NCI-H510A (cell line): ENCODE measurements at regions not wholly inside any gene's neighbourhood (a gene's known extent, or its start where the extent isn't known, plus 50 kb on each side); places are given as distances from the start of the nearest gene placed in this dataset.
A peak's percentile ranks its signal among the peaks of the same experiment; 100 is the strongest.

ENCODE experiments used
- DNase-seq: peaks from one replicate; lab custom pipeline; 2025; lab: John Stamatoyannopoulos, UW

GRCh38 chr6:134708079-134708478, 241.8 kb downstream of the ALDH8A1 start:
- DNase-seq = no peak

GRCh38 chr6:134707342-134708031, 242.4 kb downstream of the ALDH8A1 start:
- peak; percentile 1 for DNase-seq

- no peak for DNase-seq
Observed at GRCh38 chr6:134706806-134707205, 243.1 kb downstream of the ALDH8A1 start.

GRCh38 chr6:134706153-134706552, 243.7 kb downstream of the ALDH8A1 start:
- no peak for DNase-seq

DNA sequence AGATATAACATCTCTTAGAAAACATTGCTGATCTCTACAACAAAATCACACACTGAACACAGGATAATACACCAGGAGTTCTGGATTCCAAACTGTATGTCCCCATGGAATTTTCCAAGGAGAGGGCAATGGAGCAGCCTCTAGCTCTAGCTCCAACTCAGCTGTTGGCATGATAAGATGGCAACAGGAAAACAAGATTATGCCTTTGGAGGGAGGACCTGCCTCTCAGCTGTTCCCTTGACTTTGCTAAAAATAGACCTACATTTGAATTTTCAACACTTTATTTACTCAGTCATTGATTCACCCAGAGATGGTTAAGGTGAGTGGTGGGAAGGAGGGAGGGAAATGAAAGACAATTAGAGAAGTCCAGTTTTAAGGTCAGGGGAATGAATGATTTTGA, 246.7 kb downstream of the ALDH8A1 start:
- DNase-seq = no peak

DNA sequence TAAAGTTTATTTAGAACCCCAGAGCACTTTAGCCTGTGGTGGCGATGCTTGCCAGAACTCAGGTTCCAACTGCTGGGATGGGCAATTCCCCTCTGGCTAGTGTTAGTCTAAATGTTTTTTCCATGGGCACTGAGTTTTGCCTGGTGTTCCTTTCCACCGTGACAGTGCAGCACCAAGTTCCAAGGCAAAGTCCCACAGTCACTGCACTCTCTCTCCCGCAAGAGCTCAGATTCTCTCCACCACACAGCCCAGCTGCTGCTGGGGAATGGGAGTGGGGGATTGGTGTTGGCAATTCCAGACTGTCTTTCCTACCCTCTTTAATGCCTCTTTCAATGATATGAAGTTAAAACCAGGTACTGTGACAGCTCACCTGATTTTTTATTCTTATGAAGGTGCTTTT, 247.6 kb downstream of the ALDH8A1 start:
- no peak for DNase-seq

DNA sequence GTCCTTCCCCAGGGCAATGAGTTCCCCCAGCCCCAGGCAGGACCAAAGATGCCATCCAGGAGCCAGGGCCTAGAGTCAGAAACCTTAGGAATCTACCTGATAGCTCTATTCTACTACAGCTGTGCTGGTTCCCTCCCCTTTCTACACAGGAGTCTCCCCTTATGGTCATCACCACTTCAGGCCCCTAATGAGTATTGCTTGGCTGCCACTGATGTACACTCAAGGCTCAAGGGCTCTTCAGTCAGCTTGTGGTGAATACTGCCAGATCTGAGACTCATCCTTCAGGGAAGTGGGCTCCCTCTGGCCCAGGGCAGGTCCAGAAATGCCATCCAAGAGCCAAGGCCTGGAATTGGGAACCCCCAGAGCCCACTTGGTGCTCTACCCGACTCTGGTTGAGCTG, 248.6 kb downstream of the ALDH8A1 start:
- peak; percentile 31 for DNase-seq

- no peak for DNase-seq
Observed at GRCh38 chr6:134698228-134698627, 251.7 kb downstream of the ALDH8A1 start.

DNA sequence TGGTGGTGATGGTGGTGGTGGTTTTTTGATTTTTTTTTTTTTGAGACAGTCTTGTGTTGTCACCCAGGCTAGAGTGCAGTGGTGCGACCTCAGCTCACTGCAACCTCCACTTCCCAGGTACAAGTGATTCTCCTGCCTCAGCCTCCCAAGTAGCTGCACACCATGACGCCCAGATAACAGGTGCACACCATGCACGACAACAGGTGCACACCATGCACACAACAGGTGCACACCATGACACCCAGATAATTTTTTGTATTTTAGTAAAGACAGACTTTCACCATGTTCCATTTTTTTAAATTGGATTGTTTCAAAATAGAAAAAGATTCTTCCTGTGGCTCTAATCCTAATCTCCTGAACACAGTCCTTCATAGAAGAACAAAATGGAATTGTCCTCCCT, 257.9 kb downstream of the ALDH8A1 start:
- no peak for DNase-seq

GRCh38 chr6:134691180-134691579, 258.7 kb downstream of the ALDH8A1 start:
- no peak for DNase-seq

- DNase-seq = no peak
Observed at GRCh38 chr6:134690048-134690447, 259.9 kb downstream of the ALDH8A1 start.

DNA sequence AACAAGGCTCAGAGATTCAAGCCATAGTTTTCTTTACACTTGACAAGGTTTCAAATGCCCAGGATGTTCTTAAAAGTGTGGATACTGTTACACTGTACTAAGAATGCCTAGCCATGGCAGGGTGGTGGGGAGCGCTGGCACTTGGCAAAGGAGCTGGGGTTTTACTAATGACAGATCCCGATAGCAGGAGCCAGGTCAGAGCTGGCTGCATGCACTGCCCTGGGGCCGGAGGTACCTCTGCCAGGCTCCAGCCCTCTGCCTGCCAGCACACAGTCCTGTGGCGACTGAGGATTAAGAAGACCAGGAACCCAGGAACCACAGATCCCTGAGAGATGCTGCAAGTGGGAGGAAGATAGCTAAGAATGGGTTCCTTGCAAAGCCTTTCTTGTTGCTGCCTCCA, 260.3 kb downstream of the ALDH8A1 start:
- DNase-seq = no peak

DNA sequence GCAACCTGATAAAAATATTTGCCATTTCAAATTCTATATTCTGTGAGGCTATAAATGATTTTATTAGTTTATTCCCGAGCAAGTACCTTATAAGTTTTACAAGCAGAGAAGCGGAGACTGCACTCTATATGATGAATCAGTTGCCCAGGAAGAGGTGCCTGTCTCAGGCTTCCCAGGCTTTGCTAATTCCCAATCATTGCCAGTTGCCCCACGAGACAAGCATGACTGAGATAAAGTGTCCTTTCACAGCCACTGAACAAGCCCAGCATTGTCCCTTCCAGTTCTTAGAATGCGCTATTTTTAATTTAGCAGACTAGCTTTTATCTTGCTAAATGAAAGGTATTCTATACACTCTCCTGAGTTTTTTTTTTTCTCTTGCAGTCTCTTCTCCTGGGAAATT, 260.7 kb downstream of the ALDH8A1 start:
- DNase-seq = no peak

DNA sequence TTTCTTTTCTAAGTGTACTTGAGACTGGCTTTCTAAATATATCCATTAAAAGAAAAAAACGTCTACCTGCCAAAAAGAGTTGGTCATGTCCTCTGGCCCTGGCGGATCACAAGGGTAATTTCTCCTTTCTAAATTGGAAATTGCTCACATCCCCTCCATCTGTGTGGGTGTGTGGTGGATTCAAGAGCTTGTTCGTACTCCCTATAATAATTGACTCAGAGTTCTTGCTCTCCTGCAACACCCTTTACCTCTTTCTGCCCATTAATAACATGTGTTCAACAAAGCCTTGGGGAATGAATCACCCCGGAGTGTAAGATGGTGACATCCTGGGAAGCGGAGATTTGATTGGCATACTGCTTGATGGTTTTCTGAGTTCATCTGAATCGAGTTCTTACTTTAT, 263.8 kb downstream of the ALDH8A1 start:
- no peak for DNase-seq

- no peak for DNase-seq
Observed at GRCh38 chr6:134684423-134684795, 265.5 kb downstream of the ALDH8A1 start.

GRCh38 chr6:134683783-134684422, 266.0 kb downstream of the ALDH8A1 start:
- DNase-seq = no peak

DNA sequence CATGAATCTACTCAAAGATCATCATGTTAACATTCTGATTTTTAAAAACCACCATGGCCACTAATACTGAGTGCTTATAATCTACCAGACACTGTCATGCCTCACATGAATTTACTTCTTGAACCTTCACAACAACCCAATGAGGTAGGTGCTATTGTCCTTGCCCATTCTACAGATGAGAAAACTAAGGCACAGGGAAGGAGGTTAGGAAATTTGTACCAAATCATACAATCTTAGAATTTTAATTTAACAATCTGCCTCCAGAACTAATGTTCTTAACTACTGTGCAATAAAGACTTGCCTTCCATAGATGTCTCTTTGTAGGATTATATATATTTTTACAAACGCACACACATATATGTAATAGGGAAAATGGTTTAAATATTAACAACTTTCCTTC, 269.5 kb downstream of the ALDH8A1 start:
- DNase-seq = no peak

DNA sequence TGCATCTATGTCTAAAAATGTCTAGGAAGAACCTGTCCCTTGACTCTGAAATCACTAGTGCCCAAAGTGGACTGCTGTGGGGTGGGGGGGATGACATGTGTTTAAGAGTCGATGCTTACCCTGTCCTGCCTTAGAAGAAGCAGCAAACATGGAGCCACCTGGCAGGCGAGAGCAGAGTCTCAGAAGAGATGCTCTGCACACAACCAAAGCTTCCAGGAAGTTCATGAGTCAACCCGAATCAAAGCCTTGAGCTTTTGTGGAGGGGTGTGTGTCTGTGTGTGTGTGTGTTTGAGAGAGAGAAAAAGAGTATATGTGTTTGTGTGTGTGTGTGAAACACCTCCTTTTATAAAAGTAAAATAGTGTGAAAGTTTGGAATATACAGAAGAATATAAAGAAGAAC, 269.9 kb downstream of the ALDH8A1 start:
- no peak for DNase-seq

DNA sequence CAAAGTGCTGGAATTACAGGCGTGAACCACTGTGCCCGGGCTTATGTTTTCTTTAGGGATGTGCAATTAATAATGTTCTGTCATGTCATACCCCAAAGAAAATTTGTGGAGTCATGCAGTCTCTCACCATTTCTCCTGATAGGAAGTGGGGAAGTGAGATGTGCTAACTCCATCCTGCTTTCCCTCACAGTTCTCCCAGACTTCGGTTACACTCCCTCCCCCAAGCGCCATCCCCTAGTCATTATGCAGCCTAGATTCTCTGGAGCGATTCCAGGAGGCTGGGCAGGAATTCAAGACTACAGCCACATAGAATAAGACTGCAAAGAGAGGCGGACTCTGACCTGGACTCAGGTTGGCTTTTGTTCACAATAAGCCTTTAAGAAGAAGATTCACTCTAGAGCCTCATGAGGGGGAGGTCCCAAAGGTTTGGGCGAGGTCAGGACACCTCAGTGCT, 271.4 kb downstream of the ALDH8A1 start:
- no peak for DNase-seq

DNA sequence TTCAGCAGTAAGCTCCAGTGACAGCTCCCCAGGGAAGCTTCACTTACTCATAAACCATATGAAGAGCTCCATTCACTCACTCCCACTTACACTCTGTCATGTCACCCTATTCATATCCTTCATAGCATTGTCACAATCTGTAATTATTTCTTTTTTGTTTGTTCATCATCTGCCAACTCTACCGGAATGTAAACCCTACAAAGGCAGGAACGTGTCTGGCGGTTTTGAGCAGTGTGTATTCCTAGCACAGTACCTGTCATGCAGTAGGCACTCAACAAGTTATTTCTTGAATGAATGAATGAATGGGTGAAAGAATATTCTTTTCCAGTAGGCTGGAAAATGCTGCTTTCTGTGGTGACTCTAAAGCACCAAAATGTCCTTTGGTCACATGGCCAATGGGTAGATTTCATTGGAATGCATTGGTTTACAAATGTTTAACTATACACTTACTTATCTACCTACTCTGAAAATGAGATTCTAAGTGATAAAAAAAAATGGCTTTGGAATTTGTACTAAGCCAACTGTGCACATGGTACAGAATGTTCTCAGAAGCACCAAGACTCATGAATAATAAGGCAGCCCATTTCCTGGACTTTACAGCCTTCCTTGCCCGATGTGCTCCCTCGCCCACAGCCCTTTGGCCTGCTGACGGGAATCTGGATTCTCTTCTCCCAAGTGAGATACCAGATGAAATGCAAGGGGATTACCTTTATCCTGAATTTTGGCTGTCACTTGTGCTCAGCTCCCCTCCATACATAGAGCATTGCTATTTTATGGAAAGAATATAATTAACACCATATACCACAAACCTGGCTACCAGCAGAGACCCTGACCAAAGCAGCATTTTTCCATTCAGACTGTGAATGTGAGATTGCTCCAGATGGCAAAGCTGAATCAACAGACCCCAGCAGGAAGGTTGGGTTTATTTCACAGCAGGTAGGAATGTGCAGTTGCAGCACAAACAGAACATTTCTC, 273.3 kb downstream of the ALDH8A1 start:
- no peak for DNase-seq

GRCh38 chr6:134675110-134676054, 274.5 kb downstream of the ALDH8A1 start:
- peak; percentile 21 for DNase-seq

DNA sequence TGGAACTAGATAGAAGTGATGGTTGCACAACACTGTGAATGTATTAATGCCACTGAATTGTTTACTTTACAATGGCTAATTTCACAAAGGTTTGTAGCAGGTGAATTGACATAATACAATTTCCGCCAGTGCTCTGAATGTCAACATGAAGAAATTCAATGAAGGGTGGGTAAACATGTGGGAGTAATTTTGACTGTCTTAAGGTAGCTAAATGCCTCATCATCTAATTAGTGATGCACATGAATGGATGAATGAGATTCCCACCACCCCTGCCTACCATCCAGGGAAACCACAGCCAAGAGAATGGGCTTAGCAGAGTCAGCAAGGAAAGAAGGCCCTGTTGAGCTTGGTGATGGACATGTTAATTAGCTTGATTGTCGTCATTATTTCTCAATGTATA, 275.3 kb downstream of the ALDH8A1 start:
- DNase-seq = no peak
